IPS-15b (cell line): ENCODE measurements at regions not wholly inside any gene's neighbourhood (a gene's known extent, or its start where the extent isn't known, plus 50 kb on each side); places are given as distances from the start of the nearest gene placed in this dataset.
A peak's percentile ranks its signal among the peaks of the same experiment; 100 is the strongest.
"Not testable (repeated sequence)": the region's sequence is repeated elsewhere in the genome, so short reads cannot be mapped to it uniquely, and the experiment has no call there.

Experiments
- H3K27me3 ChIP-seq: one replicate; pipeline ENCODE4 v1.6.1; 2013; ENCODE audit warnings: low read length; ENCODE audit not compliant: control insufficient read depth, insufficient read depth
- H3K36me3 ChIP-seq: one replicate; pipeline ENCODE4 v1.6.1; 2013; ENCODE audit warnings: low read length; ENCODE audit not compliant: control insufficient read depth, insufficient read depth
- H3K4me1 ChIP-seq: one replicate; pipeline ENCODE4 v1.6.1; 2013; ENCODE audit warnings: mild to moderate bottlenecking, low read length; ENCODE audit not compliant: control insufficient read depth, insufficient read depth
- H3K4me3 ChIP-seq: one replicate; pipeline ENCODE4 v1.5.1; 2013; ENCODE audit warnings: low read depth, low read length
- H3K9ac ChIP-seq: one replicate; pipeline ENCODE4 v1.6.1; 2013; ENCODE audit warnings: low read depth, mild to moderate bottlenecking, low read length
- H3K9me3 ChIP-seq: one replicate; pipeline ENCODE4 v1.6.1; 2013; ENCODE audit warnings: mild to moderate bottlenecking, low read length; ENCODE audit not compliant: control insufficient read depth, insufficient read depth

DNA sequence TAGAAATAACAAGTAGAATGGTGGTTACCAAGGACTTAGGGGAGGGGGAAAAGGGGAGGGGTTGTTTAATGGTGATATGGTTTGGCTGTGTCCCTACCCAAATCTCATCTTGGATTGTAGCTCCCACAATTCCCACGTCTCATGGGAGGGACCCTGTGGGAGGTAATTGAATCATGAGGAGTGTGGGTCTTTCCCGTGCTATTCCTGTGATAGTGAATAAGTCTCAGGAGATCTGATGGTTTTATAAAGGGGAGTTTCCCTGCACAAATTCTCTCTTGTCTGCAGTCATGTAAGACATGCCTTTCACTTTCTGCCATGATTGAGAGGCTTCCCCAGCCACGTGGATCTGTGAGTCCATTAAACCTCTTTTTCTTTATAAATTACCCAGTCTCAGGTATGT lies 102.9 kb upstream of the PIAS1 start:
- not testable (repeated sequence) for H3K4me3 ChIP-seq, H3K9ac ChIP-seq

DNA sequence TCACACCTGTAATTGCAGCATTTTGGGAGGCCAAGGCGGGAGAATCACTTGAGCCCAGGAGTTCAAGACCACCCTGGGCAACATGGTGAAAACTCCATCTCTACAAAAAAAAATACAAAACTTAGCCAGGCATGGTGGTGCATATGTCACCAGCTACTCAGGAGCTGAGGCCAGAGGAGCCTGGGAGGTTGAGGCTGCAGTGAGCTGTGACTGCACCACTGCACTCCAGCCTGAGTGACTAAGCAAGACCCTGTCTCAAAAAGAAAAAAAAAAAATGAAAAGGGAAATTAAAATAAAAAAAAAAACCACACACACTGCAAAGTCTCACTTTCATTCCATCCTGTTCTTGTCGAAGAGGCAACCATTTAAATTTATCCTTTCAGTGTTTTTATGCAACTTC lies 100.8 kb upstream of the PIAS1 start:
- Histone ChIP-seq H3K27me3 (no peaks in the 10 kb centered on the region), H3K4me1 (no peaks in the 10 kb centered on the region), H3K9me3 (no peaks in the 10 kb centered on the region), H3K4me3 (no peak overlapping the region), H3K36me3 (no peaks in the 10 kb centered on the region), H3K9ac (no peak overlapping the region)

More for the DNA sequence above, 102.9 kb upstream of the PIAS1 start:
- not testable (repeated sequence) for H3K9me3 ChIP-seq, H3K27me3 ChIP-seq, H3K4me1 ChIP-seq, H3K36me3 ChIP-seq

DNA sequence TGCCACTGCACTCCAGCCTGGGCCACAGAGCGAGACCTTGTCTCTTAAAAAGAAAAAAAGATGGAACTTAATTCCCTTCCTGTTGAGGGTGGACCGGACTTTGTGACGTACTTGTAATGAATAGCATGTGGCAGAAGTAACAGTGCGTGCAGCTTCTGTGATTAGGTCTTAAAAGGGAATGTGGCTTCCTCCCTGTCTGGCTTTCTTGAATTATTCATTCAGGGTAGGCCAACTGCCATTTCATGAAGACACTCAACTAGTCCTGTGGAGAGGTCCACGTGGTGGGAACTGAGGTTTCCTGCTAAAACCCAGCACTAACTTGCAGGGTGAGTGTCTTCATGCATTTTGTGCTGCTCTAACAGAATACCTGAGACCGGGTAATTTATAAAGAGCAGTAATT lies 98.9 kb upstream of the PIAS1 start:
- Histone ChIP-seq H3K9ac (no peak overlapping the region), H3K4me3 (no peak overlapping the region), H3K9me3 (no peaks in the 10 kb centered on the region), H3K36me3 (no peaks in the 10 kb centered on the region), H3K27me3 (no peaks in the 10 kb centered on the region), H3K4me1 (no peaks in the 10 kb centered on the region)

DNA sequence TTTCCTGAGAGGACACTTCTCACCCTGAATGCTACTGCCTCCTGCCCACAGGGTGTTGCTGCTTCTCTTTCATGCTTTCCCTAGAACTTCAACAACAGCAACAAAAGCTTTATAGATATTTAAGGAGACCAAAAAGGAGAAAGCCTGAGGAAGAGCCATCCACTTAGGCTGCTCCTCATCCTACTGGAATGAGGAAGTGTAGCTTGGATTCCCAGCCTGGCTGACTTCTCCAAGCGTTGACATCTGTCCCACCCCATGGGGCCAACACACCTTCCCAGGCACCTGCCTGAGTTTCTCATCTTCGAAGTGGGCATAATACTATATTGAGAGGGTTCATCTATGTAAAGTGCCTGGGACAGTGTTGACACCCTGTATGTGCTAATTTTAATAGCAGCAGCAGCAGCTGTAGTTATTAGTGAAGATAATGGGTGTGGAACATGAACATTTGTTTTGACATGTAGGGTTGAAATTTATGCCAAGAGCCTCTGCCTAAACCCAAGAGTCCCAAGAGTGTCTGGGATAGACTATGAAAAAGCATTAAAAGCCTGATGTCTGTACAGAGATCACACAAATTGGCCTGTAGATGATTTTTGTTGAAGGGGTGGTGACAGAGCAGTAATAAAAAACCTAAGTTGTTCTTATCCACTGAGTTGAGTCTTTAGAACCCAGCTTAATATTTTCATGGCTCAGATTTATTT lies 96.5 kb upstream of the PIAS1 start:
- Histone ChIP-seq H3K27me3 (no peaks in the 10 kb centered on the region), H3K9me3 (no peaks in the 10 kb centered on the region), H3K4me3 (no peak overlapping the region), H3K9ac (no peak overlapping the region), H3K36me3 (no peaks in the 10 kb centered on the region), H3K4me1 (peaks cover 13% of the 10 kb centered on the region)

DNA sequence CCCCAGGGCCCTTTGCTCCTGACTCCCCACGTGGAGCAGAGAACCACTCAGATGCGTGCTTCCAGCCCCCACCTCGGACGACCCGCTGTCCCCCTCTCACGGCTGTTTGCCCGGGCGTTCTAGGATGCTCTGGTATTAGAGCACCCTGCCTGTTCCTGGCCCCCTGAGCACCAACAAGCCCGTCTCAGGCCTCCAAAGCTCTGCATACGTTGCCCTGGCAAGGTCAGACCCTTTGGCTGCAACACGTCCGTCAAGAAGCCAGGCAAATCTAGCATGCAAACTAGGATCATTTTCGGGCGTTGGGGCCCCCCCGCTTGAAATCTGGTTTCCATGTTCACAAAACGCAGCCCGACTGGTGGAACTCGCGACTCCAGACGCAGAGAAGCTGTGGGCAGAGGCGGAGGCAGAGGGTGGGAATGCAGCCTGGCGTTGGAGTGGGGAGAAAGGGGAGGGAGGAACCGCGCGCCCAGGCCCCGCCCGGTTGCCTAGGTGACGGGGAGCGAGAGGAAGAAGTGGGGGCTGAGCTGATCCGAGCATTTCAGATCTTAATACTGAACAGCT lies 86.2 kb upstream of the PIAS1 start:
- Histone ChIP-seq H3K27me3 (no peaks in the 10 kb centered on the region), H3K9me3 (no peaks in the 10 kb centered on the region), H3K4me1 (peaks cover 10% of the 10 kb centered on the region), H3K4me3 (peak overlapping the region; percentile 58), H3K36me3 (no peaks in the 10 kb centered on the region), H3K9ac (peak overlapping the region; percentile 42)

DNA sequence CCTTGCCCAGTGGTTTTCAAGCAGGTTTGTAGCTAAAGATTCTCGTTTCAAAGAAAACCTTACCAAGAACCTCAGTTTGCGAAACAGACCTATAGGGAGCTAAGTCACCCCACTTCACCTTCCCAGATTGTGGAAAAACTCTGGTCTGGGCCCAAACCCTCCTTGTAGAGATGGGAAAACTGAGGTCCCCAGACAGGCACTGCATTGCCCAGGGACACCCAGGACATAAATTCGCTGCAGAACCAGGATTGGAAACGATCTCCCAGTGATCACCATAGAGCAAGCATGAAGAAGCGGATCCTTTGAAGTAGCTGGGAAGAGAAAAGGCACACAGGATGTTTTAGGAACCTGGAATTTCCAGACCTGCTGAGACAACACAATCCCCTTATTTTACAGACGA lies 85.6 kb upstream of the PIAS1 start:
- Histone ChIP-seq H3K4me1 (peaks cover 10% of the 10 kb centered on the region), H3K27me3 (no peaks in the 10 kb centered on the region), H3K36me3 (no peaks in the 10 kb centered on the region), H3K9me3 (no peaks in the 10 kb centered on the region), H3K9ac (no peak overlapping the region), H3K4me3 (peak overlapping the region; percentile 58)

DNA sequence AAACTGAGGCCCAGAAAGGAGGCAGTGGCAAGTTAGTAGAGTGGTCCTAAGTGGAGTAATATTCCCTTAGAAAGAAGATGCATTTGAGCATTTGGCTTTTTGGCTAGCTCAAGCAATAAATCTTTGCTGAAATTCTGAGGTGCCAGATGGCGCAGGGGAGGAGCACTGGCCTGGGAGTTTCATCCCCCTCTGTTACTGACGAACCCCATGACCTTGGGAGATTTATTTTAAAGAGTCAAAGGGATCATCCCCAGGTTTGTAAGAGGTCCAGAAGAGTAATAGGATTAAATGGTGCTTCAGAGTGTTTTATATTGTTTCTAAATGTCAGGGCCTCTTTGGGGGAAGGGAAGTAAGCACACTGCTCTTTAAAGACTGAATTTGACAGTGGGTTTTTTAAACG lies 85.1 kb upstream of the PIAS1 start:
- Histone ChIP-seq H3K4me1 (peaks cover 10% of the 10 kb centered on the region), H3K4me3 (no peak overlapping the region), H3K27me3 (no peaks in the 10 kb centered on the region), H3K9me3 (no peaks in the 10 kb centered on the region), H3K9ac (no peak overlapping the region), H3K36me3 (no peaks in the 10 kb centered on the region)

DNA sequence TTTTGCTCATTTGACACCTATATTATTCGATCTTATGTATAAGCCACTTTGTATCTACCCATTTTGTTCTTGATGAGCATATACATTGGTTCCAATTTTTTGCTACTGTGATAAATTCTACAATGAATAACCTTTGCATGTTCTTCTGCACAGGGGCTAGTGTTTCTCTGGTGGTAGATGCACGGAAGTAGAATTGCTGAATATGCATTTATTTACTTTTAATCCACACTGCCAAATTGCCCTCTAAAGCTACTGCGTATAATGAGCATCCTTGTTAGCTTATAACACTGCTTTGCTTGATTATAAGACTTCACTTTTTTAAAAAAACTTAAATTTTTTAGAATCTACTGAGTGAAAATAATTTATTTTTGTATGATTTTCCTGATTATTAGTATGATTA lies 84.2 kb upstream of the PIAS1 start:
- Histone ChIP-seq H3K9ac (no peak overlapping the region), H3K36me3 (no peaks in the 10 kb centered on the region), H3K27me3 (no peaks in the 10 kb centered on the region), H3K4me1 (peaks cover 10% of the 10 kb centered on the region), H3K4me3 (no peak overlapping the region), H3K9me3 (no peaks in the 10 kb centered on the region)

DNA sequence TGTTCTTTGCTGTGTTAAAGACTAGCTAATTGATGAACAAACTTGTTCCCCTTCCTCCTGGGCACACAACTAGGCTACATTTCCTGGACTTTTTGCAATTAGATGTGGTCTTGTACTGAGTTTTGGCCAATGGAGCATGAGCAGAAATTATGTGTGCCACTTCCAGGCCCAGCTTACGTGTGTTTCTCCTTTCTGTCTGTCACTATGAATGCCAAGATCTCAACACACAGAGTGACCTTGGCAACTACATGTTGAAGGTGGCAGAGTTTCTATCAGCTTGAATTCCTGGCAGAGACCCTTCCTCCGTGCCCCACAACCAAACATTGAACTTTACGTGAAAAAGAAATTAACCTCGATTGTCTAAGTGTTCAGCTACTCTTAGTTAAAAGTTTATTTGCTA lies 81.7 kb upstream of the PIAS1 start:
- H3K4me3 ChIP-seq = no peak overlapping the region
- H3K36me3 ChIP-seq = no peaks in the 10 kb centered on the region
- H3K27me3 ChIP-seq = no peaks in the 10 kb centered on the region
- peaks cover 10% of the 10 kb centered on the region for H3K4me1 ChIP-seq
- no peak overlapping the region for H3K9ac ChIP-seq
- no peaks in the 10 kb centered on the region for H3K9me3 ChIP-seq

DNA sequence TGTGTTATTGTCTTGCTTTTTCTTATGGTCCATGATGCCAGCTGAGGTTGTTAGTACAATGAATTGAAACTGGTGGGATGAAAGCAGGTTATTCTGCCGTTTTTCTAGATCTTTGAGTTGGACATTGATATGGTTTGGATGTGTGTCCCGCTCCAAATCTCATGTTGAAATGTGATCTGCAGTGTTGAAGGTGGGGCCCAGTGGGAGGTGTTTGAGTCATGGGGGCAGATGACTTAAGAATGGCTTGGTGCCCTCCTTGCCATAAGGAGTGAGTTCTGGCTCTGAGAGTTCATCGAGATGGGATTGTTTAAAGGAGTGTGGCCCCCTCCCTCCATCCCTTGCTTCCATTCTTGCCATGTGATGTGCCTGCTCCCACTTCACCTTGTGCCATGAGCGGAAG lies 80.3 kb upstream of the PIAS1 start:
- no peak overlapping the region for H3K9ac ChIP-seq
- no peaks in the 10 kb centered on the region for H3K27me3 ChIP-seq
- peaks cover 4% of the 10 kb centered on the region for H3K4me1 ChIP-seq
- no peaks in the 10 kb centered on the region for H3K9me3 ChIP-seq
- H3K4me3 ChIP-seq = no peak overlapping the region
- H3K36me3 ChIP-seq = no peaks in the 10 kb centered on the region

DNA sequence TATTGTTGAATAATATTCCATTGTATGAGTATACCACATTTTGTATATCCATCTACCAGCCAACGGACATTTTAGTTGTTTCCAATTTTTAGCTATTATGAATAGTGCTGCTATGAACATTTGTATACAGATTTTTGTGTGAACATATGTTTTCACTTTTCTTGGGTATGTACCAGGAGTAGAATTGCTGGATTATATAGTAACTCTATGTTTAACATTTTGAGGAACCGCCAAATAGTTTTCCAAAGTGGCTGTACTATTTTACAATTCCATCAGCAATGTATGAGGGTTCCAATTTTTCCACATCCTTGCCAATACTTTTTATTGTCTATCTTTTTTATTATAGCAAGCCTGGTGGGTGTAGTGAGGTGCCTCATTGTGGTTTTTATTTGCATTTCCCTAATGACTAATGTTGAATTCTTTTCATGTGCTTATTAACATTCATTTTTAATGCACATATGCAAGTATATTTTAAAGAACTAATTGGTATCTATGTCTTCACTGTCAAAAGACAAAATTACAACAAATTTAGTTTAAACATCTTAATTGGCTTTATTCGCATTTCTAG lies 77.5 kb upstream of the PIAS1 start:
- H3K4me1 ChIP-seq = peaks cover 3% of the 10 kb centered on the region
- no peaks in the 10 kb centered on the region for H3K27me3 ChIP-seq
- H3K36me3 ChIP-seq = no peaks in the 10 kb centered on the region
- no peaks in the 10 kb centered on the region for H3K9me3 ChIP-seq
- no peak overlapping the region for H3K9ac ChIP-seq
- H3K4me3 ChIP-seq = no peak overlapping the region

DNA sequence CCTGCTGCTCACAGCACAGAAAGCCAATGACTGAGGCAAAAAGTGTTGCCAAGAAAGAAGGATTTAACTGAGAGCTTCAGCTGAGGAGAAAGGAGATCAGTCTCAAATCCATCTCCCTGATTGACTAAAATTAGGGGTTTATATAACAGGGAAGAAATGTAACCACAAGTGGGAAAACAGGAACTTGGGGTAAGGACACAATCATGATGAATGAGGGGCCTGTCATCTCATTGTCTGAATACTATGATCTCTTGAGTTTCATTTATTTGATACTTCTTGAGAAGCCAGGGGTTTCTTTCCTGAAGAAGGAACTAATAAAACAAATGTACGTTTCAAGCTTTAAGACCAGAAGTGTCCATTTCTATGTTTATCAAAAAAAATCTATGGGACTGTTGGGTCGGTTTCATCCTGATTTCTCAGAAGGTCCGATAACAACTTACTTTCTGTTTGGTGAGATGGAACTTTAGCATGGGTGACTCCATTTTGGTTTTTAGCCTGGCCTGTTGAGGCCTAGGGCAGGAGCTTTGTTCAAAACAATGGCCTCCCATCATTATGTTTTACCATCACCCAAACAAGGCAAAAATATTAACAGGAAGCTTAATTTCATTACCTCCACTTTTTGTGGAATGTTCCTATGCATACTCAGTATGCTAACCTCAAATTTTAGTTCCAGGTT lies 76.6 kb upstream of the PIAS1 start:
- no peak overlapping the region for H3K9ac ChIP-seq
- peaks cover 3% of the 10 kb centered on the region for H3K4me1 ChIP-seq
- H3K27me3 ChIP-seq = no peaks in the 10 kb centered on the region
- H3K9me3 ChIP-seq = no peaks in the 10 kb centered on the region
- no peak overlapping the region for H3K4me3 ChIP-seq
- H3K36me3 ChIP-seq = no peaks in the 10 kb centered on the region
